Neural progenitor cell (in vitro differentiated cells): ENCODE measurements at regions not wholly inside any gene's neighbourhood (a gene's known extent, or its start where the extent isn't known, plus 50 kb on each side); places are given as distances from the start of the nearest gene placed in this dataset. TPM values are rescaled to one million over a fixed set of nuclear protein-coding genes. Genes with fewer than 3 reads are reported as not detected.
A peak's percentile ranks its signal among the peaks of the same experiment; 100 is the strongest.

ENCODE experiments used
- DNase-seq: peaks from one replicate; pipeline ENCODE4 v3.0.0-alpha.2; 2016; ENCODE audit warnings: low spot score
- H2AFZ ChIP-seq: fragments of 200-600 bp; sonication (generic); replicated peaks from 2 replicates; pipeline ENCODE4 v1.6.1; 2016; ENCODE audit warnings: antibody characterized with exemption
- H3F3A ChIP-seq: fragments of 200-600 bp; sonication (generic); 2 replicates; pipeline ENCODE4 v1.6.1; 2016; ENCODE audit warnings: antibody characterized with exemption, low read depth
- H3K27ac ChIP-seq: fragments of 200-600 bp; sonication (generic); 2 replicates; pipeline ENCODE4 v1.5.1; 2016; ENCODE audit warnings: mild to moderate bottlenecking
- H3K27me3 ChIP-seq: fragments of 200-600 bp; sonication (generic); 2 replicates; pipeline ENCODE4 v1.6.1; 2016; ENCODE audit warnings: mild to moderate bottlenecking, moderate library complexity
- H3K36me3 ChIP-seq: fragments of 200-600 bp; sonication (generic); 2 replicates; pipeline ENCODE4 v1.5.1; 2016
- H3K4me1 ChIP-seq: fragments of 200-600 bp; sonication (generic); 2 replicates; pipeline ENCODE4 v1.6.1; 2016; ENCODE audit warnings: mixed run types
- H3K4me2 ChIP-seq: fragments of 200-600 bp; sonication (generic); 2 replicates; pipeline ENCODE4 v1.6.1; 2016
- H3K4me3 ChIP-seq: fragments of 200-600 bp; sonication (generic); 2 replicates; pipeline ENCODE4 v1.5.1; 2016
- H3K79me2 ChIP-seq: fragments of 200-600 bp; sonication (generic); 2 replicates; pipeline ENCODE4 v1.6.1; 2016; ENCODE audit warnings: low read depth
- H3K9ac ChIP-seq: fragments of 200-600 bp; sonication (generic); 2 replicates; pipeline ENCODE4 v1.6.1; 2016
- H3K9me3 ChIP-seq: fragments of 200-600 bp; sonication (generic); 2 replicates; pipeline ENCODE4 v1.5.1; 2016; ENCODE audit warnings: low read depth
- H4K20me1 ChIP-seq: fragments of 200-600 bp; sonication (generic); 2 replicates; pipeline ENCODE4 v1.6.1; 2016; ENCODE audit warnings: low read depth
- H3K27ac Mint-ChIP-seq: 3 replicates; pipeline ENCODE4 v1.8.0; 2021; ENCODE audit warnings: mixed read lengths
- H3K27me3 Mint-ChIP-seq: 2 replicates; pipeline ENCODE4 v1.8.0; 2022; ENCODE audit warnings: low read depth, mild to moderate bottlenecking, inconsistent platforms, moderate library complexity, mixed read lengths; ENCODE audit not compliant: insufficient read depth
- H3K36me3 Mint-ChIP-seq: 3 replicates; pipeline ENCODE4 v1.8.0; 2021; ENCODE audit warnings: mixed read lengths
- H3K4me1 Mint-ChIP-seq: 3 replicates; pipeline ENCODE4 v1.8.0; 2021; ENCODE audit warnings: mixed read lengths
- H3K4me3 Mint-ChIP-seq: 3 replicates; pipeline ENCODE4 v1.8.0; 2021; ENCODE audit warnings: mild to moderate bottlenecking, moderate library complexity, mixed read lengths
- H3K9me3 Mint-ChIP-seq: 3 replicates; pipeline ENCODE4 v1.8.0; 2020; ENCODE audit warnings: mixed read lengths
- EZH2 ChIP-seq: fragments of 200-600 bp; sonication (generic); IDR thresholded peaks from 2 replicates; pipeline ENCODE4 v1.6.1; 2017; ENCODE audit warnings: antibody characterized with exemption, mild to moderate bottlenecking, moderate library complexity
- EZH2phosphoT487 ChIP-seq: fragments of 200-600 bp; sonication (generic); IDR thresholded peaks from 2 replicates; pipeline ENCODE4 v1.6.1; 2017; ENCODE audit warnings: antibody characterized with exemption
- small RNA-seq: library from RNA; depleted of rRNA; stranded (forward); fragments of <200 nt; gene quantifications from one replicate; pipeline ENCODE3, GENCODE V24; 2015
- TF ChIP-seq, protein P1 (sequence below): fragments of 200-600 bp; sonication (generic); IDR thresholded peaks from 2 replicates; pipeline ENCODE4 v1.5.1; 2017; ENCODE audit warnings: antibody characterized with exemption, mild to moderate bottlenecking

DNA sequence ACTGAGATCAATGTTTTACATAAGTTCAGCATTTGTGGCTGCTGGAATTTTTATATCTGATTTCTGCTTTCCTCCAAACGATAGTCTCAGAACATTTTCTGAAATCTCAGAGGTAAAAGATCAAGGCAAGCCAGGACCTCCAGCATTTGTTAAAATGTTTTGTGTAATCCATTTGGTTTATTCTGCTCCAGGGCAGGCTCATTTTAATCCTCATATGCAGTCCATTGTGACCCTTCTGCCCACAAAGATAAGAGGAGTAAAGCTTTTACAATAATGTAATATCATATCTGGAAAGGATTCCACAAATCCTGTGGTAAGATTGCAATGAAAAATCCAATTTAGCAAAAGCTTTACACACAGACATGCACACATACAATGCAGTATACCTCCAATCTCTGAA, 55.3 kb upstream of the KCNH5 start:
- H3K79me2 ChIP-seq = no peaks in the 10 kb centered on the region
- no peak overlapping the region for H3K9ac ChIP-seq
- Mint-ChIP-seq H3K27me3 (no peaks in the 10 kb centered on the region), H3K9me3 (no peaks in the 10 kb centered on the region), H3K4me1 (peaks cover 2% of the 10 kb centered on the region), H3K4me3 (no peak overlapping the region), H3K27ac (no peak overlapping the region), H3K36me3 (no peaks in the 10 kb centered on the region)
- no peaks in the 10 kb centered on the region for H4K20me1 ChIP-seq
- H3K27me3 ChIP-seq = no peaks in the 10 kb centered on the region
- no peaks in the 10 kb centered on the region for H3K36me3 ChIP-seq
- no peak overlapping the region for H3K27ac ChIP-seq
- no peak overlapping the region for H3K4me3 ChIP-seq
- TF ChIP-seq, protein P1, sequence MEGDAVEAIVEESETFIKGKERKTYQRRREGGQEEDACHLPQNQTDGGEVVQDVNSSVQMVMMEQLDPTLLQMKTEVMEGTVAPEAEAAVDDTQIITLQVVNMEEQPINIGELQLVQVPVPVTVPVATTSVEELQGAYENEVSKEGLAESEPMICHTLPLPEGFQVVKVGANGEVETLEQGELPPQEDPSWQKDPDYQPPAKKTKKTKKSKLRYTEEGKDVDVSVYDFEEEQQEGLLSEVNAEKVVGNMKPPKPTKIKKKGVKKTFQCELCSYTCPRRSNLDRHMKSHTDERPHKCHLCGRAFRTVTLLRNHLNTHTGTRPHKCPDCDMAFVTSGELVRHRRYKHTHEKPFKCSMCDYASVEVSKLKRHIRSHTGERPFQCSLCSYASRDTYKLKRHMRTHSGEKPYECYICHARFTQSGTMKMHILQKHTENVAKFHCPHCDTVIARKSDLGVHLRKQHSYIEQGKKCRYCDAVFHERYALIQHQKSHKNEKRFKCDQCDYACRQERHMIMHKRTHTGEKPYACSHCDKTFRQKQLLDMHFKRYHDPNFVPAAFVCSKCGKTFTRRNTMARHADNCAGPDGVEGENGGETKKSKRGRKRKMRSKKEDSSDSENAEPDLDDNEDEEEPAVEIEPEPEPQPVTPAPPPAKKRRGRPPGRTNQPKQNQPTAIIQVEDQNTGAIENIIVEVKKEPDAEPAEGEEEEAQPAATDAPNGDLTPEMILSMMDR = no peak
- TF ChIP-seq EZH2phosphoT487 (no peak), EZH2 (no peak)
- no peak overlapping the region for H3K4me2 ChIP-seq
- peaks cover 7% of the 10 kb centered on the region for H3K4me1 ChIP-seq
- peak overlapping the region; percentile 53 for H2AFZ ChIP-seq
- H3F3A ChIP-seq = no peaks in the 10 kb centered on the region
- DNase-seq = no peak
- H3K9me3 ChIP-seq = no peaks in the 10 kb centered on the region

DNA sequence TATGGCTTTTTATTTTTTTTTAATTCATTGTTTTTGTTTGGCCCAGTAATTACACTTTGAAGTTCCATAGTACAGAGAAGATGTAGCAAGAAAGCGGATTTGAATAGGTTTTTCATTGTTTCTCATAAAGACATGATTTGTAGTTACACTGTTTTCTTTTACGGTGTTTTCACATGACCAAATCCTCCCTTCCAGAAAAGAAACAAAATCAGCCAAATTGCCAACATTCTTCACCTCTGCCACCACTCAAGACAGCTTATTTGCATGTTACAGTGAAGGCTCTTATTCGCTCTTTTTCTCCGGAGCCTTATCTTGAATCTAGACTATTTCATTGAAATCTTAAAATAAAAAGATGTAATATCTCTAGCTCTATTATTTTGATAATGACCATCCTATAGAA, 50.9 kb upstream of the KCNH5 start:
- Mint-ChIP-seq H3K4me3 (no peak overlapping the region), H3K4me1 (peaks cover 12% of the 10 kb centered on the region), H3K9me3 (no peaks in the 10 kb centered on the region), H3K27me3 (peaks cover 2% of the 10 kb centered on the region), H3K27ac (no peak overlapping the region), H3K36me3 (no peaks in the 10 kb centered on the region)
- no peaks in the 10 kb centered on the region for H3K79me2 ChIP-seq
- no peaks in the 10 kb centered on the region for H3K27me3 ChIP-seq
- H3K36me3 ChIP-seq = no peaks in the 10 kb centered on the region
- no peak overlapping the region for H2AFZ ChIP-seq
- H3F3A ChIP-seq = no peaks in the 10 kb centered on the region
- H3K4me3 ChIP-seq = no peak overlapping the region
- DNase-seq = no peak
- no peaks in the 10 kb centered on the region for H3K9me3 ChIP-seq
- no peaks in the 10 kb centered on the region for H4K20me1 ChIP-seq
- H3K4me1 ChIP-seq = peaks cover 14% of the 10 kb centered on the region
- H3K4me2 ChIP-seq = no peak overlapping the region
- TF ChIP-seq EZH2 (no peak), EZH2phosphoT487 (no peak)
- TF ChIP-seq, protein P1 = no peak
- no peak overlapping the region for H3K9ac ChIP-seq
- H3K27ac ChIP-seq = no peak overlapping the region

Small RNA genes lying in the stretch of these regions (small RNA-seq; reads per million reads assigned to genes)
- gene PARP1P2 = not detected
